UCSD-AML1 (cell line): ENCODE measurements at regions not wholly inside any gene's neighbourhood (a gene's known extent, or its start where the extent isn't known, plus 50 kb on each side); places are given as distances from the start of the nearest gene placed in this dataset.
"Not testable (repeated sequence)": the region's sequence is repeated elsewhere in the genome, so short reads cannot be mapped to it uniquely, and the experiment has no call there.

Source experiments
- DNase-seq: peaks from one replicate; lab custom pipeline; 2025; ENCODE audit not compliant: unreplicated experiment; lab: John Stamatoyannopoulos, UW

DNA sequence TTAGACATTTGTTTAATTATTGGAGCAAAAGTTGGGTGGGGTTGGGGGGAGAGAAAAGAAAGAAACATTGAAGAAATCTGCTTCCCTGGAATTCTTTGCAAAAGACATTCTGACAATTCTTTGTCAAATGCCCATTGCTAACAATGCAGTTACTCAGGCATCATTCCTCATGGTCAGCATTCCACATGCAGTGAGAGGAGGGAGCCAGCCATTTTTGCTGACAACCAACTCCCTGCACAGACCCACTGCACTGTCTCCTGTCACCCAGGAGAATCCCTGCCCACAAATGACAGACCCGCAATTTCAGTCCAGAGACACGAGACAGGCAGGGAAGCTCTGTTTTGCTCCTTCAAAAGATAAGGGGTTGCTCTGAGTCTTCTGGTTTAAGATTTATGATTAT lies 985.1 kb upstream of the SLIT2 start:
- no peak for DNase-seq

DNA sequence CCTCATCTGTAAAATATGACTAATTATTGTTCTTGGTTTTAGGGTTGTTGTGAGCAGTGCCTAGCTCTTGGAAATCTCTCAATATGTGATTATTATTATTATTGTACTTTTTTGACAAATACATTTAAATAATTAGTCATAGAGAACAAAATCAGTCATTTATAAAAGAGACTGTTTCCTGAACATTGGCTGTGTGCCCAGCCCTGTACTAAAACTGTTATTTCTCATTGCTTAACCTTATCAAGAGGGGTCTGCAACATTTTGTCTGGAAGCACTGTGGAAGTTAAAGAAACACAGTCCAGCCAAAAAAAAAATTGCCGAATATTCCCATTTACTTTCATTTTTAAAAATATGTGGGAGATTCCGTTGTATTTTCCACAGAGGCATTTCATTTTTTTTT lies 989.2 kb upstream of the SLIT2 start:
- no peak for DNase-seq

DNA sequence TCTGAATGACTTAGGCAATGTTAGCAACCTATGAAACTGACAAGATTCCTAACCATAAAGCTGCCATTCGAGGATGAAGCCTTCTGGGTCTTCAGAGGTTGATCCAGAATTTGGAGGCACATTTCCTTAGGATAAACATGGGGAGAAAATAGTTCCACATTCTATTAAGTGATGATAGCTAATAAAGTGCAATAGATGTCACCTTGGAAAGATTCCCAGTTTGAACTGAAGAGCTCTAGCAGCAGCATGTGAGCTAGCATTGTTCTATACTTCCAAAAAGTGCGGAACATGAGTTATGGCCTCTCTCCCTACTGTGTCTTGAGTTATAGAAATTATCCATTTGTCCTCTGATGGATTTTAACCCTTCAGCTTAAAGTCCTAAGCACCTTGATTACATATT lies 991.4 kb upstream of the SLIT2 start:
- DNase-seq = no peak

DNA sequence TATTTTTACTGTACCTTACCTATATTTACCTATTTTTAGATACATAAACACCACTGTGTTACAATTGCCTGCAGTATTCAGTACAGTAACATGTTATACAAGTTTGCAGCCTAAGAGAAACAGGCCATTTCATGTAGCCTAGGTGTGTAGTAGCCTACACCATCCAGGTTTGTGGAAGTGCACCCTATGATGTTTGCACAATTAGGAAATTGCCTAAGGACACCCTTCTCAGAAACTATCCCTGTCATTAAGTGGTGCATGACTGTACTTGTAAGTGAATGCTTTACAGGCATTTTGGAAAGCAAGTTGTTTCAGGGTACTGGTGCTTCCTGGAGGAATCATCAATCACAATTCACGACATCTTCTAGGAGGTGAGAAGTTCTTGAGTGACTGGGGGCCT lies 991.8 kb upstream of the SLIT2 start:
- DNase-seq = no peak

DNA sequence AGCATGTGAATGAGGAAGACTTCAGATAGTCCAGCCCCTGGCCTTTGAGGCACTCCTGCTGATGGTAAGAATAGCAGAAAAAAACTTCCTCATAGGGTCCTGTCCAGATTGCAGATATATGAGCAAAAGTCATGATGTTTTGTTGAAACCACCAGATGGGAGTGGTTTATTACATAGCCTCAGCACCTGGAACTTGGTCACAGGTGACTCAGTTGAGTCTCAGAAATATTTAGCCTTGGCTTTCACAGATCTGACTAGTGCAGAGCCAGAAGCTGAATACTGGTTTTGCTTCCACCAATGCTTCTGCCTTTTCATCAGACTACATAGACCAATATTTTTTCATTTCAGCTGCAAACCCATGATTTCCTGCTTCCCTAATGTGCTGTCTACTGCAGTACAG lies 994.9 kb upstream of the SLIT2 start:
- DNase-seq = no peak

DNA sequence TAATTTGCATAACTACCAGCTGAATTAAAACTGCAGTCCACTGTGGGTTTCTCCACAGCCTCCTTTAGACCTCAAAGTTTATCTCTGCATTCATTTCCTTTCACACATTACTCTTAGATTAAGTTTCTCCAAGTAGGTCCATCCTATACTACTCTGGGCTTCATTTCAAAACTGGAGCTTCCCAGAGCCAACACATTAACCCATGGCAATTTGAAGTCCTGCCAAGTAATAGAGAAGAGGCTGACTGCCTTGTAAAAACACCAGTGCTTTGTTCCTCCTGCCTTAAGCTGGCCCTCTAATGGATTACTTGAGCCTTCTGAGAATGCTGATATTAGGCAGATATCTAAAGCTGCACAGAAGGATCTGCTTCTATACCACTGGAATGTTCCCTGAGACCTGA lies 997.2 kb upstream of the SLIT2 start:
- DNase-seq = no peak

DNA sequence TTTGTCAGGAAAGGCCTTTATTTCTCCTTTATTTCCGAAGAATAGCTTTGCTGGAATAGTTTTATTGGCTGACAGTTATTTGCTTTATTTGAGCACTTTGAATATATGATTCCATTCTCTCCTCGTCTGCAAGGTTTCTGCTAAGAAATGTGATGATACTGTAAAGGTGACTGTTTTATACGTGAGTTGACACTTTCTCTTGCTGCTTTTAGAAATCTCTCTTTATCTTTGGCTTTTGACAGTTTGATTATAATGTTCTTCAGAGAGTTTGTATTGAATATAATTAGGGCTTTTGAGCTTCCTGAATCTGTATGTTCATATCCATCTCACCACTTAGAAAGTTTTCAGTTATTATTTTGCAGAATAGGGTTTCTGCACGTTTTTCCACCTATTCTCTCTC lies 1003.7 kb upstream of the SLIT2 start:
- no peak for DNase-seq

DNA sequence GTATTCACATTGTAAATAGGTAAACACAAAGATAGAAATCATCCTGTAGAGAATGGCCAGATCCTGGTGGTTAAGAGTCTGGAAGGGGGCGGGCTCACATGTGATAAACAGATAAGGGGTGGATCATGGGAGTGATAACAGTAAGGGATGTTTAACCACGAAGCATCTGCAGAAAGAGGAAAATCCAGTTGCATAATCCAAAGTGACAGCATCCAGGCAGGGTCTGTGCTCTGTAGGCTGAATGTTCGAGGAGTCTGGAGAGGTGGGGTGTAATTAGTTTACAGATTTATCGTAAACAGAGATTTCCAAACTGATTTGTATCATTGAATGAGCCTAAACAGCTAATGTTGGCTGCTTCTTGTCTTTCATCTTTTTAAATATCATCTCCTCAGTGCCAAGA lies 1009.8 kb upstream of the SLIT2 start:
- DNase-seq = no peak

DNA sequence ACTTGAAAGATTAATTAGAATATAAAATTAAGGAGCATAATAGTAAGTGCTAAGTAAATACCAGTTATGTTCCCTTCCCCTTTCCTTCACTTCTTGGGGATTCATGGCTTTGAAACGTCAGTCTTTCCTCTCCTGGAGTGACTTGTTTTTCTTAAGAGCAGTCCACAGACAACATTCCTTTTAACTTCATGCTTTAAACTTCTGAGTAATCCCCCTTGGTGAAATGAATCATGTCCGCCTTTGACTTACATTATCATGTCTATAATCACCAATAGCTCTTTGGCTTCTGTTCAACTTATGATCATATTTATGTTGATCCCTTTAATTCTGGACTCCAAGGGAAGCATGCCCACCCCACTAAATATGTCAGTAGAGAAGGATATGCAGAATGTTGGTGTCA lies 1012.1 kb upstream of the SLIT2 start:
- DNase-seq = no peak

DNA sequence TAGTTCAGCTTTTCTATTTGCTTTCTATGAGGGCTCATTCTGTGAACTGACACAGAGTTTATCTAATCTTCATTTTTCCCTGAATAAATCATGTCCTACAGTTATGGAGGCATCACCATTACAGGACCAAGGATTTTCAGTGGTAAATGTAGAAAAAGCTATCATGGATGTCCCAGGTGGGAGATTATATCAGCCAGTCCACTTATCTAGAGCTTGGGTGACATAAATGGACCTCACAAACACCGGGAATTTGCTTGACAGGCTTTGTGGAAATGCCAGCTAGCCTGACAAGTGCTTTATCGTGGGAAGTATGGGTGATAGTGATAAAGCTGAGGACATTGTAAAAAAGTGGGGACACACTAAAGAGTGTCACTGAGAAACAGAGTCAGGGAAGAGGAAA lies 1015.2 kb upstream of the SLIT2 start:
- DNase-seq = no peak

DNA sequence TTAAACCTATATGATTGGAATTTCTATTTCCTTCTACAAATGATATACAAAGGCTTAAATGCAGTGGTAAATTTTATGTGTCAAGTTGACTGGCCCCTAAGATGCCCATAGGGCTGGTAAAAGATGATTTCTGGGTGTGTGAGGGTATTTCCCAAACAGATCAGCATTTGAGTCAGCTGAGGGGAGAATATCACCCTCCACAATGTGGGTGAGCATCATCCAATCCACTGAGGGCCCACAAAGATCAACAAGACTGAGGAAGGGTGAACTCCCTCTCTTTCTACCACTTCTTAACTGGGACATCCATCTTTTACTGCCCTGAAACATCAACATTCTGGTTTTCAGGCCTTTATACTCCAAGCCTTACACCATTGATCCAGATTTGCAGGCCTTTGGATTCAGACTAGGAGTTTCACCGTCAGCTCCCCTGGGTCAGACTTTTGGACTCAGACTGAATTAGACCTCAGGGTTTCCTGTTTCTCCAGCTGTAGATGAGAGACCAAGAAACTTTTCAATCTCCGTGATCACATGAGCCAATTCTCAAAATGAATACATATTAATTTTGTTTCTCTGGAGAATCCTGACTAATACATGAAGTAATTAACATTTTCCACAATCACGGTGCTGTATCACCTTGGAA lies 1020.7 kb upstream of the SLIT2 start:
- DNase-seq = no peak

DNA sequence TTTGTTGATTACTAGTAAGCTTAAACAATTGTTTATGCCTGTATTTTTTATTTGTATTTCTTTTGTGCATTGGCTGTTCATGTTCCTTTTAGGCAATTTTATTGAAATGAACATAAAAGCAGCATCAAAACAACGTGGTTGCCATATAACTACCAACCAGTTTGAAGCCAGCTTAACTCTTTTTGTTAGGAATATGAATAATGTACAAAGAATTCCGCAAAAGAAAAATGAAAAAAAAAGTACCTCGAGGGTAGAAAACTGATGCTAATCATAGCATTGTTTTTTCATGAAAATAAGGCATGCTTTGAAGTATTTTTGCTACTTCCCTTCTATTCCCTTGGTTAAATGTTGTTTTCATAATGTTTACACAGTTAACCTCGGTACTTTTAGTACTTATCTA lies 1024.0 kb upstream of the SLIT2 start:
- no peak for DNase-seq

DNA sequence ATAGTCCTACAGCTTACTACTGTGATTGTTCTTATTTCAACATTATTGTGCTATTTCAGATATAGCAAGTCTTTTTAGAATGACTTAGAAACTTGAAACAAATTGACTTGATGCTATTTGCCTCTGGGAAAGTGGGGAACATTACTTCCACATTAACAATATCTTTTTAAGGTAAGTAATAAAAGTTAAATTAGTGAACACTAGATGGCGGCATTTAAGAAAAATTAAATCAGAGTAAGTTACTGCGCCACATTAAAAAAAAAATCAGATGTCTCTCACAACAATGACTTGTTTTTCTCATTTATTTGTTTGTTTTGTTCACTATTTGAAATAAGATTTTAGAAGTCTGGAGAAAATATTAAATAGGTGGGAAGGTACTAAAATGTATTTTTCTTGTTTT lies 1026.9 kb upstream of the SLIT2 start:
- DNase-seq = no peak

DNA sequence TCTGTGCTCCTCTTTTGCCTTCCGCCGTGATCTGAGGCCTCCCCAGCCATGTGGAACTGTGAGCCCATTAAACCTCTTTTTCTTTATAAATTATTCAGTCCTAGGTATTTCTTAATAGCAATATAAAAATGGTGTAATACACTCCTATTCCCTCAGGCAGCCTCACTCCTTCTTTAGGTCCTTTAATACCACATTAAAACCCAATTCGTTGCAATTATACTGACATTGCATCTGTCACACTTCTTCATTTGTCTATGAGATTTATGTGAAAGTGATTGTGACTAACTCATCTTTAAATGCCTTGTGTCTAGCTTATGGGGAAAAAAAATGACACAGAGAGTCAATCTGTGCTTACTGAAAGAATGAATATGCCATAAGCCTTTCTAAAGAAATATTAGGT lies 1035.2 kb upstream of the SLIT2 start:
- no peak for DNase-seq

DNA sequence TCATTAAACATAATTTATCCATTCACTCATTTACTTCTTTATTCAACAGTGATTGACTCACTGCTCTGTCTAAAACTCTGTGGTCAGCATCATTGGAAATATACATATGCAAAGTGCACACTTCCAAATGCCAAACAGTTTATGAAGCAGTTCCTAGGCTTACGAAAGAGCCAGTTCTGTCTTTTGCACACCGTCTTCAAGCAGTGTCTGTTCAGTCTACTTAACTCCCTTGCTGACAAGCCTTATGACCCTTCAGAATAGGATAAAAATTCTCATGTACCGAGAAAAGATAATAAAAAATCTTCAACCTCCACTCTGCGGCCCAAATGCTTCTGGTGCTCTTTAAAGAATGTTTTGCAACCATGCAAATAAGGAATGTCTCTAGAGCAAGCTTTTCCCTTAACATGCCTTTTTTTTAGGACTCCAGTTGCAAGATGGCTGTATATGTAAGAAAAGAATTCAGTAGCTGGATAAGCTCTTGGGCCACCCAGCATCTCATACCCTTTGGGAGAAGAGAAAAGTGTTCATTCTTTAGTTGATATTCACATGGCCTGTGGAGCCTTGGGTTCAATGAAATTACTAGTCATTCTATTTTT lies 1037.0 kb upstream of the SLIT2 start:
- no peak for DNase-seq

DNA sequence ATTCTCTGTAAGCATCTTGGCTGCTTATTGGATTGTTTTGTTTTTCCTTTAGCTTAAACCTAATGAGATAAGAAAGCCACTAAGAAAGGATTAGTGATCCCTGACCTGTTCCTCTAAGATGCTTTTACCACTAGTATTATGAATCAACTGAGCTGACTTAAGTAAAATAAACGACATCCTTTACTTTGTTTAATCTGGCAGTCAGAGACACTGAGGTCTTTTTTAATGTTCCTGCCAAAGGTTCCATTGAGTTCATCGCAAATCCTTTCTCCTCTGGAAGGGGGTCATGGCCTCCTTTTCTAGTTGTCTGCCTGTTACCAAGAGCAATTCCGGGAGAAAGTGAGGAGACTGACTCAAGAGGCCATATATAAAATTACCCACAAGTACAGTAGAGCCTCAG lies 1038.3 kb upstream of the SLIT2 start:
- DNase-seq = no peak

DNA sequence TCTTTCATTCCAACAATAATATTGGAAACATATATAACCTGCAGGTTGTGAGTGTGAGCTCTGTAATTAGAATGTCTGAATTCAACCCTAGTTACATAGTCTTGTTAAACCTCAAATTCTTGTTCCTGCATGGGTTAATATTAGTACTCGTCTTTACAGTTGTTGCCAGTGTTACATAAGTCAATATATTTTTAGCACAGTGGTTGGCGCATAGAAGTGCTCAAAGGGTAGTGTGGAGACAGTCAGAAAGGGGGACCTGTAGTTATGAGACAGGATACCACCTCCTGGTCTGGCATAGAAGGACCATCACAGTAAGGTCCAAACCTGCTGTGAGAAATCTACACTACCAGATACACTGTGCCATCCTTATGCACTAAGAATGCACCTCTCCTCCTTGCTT lies 1045.9 kb upstream of the SLIT2 start:
- DNase-seq = no peak

DNA sequence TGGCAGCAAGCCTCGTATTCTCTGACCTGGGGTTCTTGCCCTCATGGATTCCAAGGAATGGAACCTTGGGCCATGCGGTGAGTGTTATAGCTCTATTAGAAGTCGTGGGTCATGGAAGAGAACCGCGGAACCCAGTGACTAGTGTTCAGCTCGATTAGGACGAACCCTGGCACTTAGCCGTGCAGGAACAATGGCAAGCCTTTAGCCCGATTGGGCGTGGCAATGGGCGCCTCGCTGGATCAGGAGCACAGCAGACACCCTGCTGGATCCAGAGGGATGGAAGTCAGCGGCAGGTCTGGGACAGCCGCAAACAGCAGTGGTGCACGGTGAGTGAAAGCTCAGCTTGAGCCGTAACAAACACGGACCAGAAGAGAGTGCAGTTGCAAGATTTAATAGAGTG lies 1053.9 kb upstream of the SLIT2 start:
- DNase-seq = not testable (repeated sequence)

DNA sequence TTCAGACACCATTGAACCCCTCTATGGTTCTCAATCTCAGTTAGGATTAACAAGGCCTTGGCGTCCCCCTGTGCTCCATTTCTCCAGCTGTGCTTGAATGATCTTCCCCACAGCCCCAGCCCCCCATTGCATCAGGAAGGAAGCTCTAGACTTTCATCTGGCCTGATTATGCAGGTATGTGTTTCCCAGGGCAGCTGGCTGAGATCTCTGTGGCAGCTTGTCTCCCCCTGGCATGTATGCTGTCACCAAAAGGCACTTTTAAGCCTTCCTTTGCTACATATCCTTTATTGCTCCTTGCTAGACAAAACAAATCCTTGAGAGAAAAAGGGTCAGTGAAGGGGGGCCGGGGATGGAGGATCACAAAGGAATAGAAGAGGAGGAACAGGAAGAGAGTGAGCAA lies 1056.0 kb upstream of the SLIT2 start:
- no peak for DNase-seq

DNA sequence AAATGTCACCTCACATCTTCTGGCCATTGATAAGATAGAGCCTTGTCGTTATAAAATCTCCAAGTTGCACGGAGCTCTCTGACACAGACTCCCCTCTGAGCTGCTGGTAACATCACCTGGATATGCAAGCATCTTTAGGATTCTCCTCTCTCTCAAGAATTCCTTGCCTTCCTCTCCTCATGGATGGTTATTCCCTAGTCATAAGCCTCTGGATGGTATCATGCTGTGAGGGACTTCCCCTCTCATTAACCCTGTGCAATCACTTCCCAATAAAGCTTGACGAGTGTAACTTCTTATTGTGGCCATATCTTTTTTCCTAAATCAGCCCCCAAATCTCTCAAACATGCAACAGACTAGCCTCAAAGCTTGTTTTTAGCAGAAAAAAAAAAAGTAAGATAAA lies 1057.0 kb upstream of the SLIT2 start:
- DNase-seq = no peak

DNA sequence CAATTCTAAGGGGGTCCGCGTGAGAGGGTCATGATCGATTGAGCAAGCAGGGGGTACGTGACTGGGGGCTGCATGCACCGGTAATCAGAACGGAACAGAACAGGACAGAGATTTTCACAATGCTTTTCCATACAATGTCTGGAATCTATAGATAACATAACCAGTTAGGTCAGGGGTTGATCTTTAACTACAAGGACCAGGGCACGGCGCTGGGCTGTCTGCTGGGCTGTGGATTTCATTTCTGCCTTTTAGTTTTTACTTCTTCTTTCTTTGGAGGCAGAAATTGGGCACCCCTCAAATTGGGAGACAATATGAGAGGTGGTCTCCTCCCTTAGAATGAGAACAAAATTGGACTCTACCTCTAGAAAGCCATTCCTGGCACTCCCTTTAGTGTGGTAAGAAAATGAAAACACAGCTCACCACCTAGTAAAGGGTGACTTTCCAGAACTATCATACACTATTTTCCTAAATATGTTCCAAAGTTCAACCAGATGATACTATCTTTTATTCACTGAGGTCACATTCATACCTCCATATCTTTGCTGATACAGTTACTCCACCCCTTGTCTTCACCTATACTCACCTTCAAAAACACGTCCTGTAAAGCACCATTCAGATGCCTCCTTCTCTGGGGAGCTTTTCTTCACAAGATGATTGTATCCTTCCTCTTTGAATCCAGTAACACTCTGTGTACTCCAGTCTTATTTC lies 1058.3 kb upstream of the SLIT2 start:
- no peak for DNase-seq

DNA sequence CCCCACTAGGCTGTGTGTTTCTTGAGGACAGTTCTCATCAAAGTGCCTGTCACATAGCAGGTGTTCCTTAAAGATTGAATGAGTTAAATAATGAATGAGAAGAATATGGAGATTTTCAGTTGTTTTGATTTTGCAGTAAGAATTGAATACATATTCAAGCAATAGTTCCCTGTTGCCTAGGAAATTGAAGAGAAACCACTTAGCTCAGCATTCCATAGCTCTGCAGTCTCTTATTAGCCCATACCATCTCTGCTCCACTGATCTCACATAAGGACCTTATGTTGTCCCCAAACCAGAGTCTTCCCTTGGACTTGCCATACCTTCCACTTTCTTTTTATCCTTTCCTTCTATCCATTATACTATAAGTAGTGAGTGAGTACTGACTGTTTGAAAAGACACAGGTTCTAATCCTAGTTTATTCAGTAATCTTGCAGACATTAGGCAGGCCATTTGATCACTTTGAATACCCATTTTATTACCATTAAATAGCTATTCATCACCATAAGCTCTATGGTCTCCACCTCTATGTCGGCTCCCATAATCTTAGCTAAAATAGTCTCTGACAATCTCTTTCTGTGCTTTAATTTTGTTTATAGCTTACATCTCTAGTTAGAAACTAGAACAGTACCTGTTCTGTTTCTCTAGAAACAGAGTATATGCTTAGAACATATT lies 1059.6 kb upstream of the SLIT2 start:
- DNase-seq = no peak
